ENCODE measurements at regions not wholly inside any gene's neighbourhood (a gene's known extent, or its start where the extent isn't known, plus 50 kb on each side); places are given as distances from the start of the nearest gene placed in this dataset.

DNA sequence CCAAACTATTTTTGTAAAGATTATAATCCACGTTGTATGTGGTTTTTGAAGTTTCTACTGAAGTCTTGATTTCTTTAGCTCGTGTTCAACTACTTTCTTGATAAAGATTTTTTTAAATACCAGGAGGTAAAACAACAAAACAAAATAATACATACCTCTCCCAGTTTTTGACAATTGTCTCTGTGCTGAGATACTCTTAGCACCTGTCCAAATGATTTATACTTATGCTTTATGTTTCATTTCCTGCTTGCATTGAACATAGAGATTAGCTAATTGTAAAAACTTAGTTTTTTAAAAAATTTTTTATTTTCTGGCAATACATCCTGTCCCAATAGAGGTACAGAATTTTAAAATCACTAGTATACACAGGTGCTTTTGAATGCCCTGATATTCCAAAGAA, 506.9 kb upstream of the ADGRB3 start (continued):
- TF ChIP-seq, protein P1, sequence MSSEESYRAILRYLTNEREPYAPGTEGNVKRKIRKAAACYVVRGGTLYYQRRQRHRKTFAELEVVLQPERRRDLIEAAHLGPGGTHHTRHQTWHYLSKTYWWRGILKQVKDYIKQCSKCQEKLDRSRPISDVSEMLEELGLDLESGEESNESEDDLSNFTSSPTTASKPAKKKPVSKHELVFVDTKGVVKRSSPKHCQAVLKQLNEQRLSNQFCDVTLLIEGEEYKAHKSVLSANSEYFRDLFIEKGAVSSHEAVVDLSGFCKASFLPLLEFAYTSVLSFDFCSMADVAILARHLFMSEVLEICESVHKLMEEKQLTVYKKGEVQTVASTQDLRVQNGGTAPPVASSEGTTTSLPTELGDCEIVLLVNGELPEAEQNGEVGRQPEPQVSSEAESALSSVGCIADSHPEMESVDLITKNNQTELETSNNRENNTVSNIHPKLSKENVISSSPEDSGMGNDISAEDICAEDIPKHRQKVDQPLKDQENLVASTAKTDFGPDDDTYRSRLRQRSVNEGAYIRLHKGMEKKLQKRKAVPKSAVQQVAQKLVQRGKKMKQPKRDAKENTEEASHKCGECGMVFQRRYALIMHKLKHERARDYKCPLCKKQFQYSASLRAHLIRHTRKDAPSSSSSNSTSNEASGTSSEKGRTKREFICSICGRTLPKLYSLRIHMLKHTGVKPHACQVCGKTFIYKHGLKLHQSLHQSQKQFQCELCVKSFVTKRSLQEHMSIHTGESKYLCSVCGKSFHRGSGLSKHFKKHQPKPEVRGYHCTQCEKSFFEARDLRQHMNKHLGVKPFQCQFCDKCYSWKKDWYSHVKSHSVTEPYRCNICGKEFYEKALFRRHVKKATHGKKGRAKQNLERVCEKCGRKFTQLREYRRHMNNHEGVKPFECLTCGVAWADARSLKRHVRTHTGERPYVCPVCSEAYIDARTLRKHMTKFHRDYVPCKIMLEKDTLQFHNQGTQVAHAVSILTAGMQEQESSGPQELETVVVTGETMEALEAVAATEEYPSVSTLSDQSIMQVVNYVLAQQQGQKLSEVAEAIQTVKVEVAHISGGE (CRISPR knock-in tag; IDR thresholded peaks at IDR 0.05), result no peak
- TF ChIP-seq, protein P2, sequence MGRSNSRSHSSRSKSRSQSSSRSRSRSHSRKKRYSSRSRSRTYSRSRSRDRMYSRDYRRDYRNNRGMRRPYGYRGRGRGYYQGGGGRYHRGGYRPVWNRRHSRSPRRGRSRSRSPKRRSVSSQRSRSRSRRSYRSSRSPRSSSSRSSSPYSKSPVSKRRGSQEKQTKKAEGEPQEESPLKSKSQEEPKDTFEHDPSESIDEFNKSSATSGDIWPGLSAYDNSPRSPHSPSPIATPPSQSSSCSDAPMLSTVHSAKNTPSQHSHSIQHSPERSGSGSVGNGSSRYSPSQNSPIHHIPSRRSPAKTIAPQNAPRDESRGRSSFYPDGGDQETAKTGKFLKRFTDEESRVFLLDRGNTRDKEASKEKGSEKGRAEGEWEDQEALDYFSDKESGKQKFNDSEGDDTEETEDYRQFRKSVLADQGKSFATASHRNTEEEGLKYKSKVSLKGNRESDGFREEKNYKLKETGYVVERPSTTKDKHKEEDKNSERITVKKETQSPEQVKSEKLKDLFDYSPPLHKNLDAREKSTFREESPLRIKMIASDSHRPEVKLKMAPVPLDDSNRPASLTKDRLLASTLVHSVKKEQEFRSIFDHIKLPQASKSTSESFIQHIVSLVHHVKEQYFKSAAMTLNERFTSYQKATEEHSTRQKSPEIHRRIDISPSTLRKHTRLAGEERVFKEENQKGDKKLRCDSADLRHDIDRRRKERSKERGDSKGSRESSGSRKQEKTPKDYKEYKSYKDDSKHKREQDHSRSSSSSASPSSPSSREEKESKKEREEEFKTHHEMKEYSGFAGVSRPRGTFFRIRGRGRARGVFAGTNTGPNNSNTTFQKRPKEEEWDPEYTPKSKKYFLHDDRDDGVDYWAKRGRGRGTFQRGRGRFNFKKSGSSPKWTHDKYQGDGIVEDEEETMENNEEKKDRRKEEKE (IDR thresholded peaks at IDR 0.05), result no peak

DNA sequence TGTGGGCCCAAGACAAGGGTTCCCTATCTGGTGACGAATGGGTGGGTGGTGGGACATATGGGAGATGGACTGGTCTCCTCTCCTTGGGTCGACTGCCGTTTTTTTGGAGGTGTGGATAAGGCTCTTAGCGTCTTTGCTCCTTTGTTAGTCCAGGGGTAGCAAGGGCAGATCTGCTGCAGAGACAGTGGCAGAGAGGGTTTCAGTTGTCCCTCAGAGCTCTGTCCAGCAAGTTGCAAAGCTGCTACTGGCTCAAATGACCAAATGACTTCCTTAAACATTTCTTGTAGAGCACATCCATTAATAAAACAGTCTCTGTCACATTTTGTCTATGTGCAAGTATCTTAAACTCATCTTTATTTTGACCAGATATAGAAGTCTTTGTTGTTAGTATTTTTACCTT, 508.0 kb upstream of the ADGRB3 start:
- ChIA-PET POLR2A (no interaction called here), CTCF (interaction anchor here (0.7 to 1.3 kb wide), 2 partner anchors 29 to 551 kb away, joined by 3 read pairs; no protein-coding TSS in a partner anchor), RAD21 (ENCODE audit: unreplicated experiment) (interaction anchor here (1.2 to 2.8 kb wide), 4 partner anchors 14 to 194 kb away, joined by 3 to 13 read pairs (median 4); no protein-coding TSS in a partner anchor), SMC1A (ENCODE audit: uncharacterized antibody, unreplicated experiment) (interaction anchor here (0.7 to 3.0 kb wide), 10 partner anchors 9 to 854 kb away, joined by 3 to 9 read pairs (median 4); no protein-coding TSS in a partner anchor)
- Histone ChIP-seq H3K79me2 (ENCODE audit: control insufficient read depth, insufficient read depth, low read length) (no peaks in the 10 kb centered on the region), H2AFZ (ENCODE audit: control insufficient read depth, low read depth, low read length) (no peak overlapping the region), H3K36me3 (ENCODE audit: control insufficient read depth in 2 of 2, insufficient read depth in 2 of 2, low read length in 1 of 2) (no peaks in the 10 kb centered on the region), H3K4me2 (ENCODE audit: control insufficient read depth, insufficient read depth) (no peak overlapping the region), H3K9me3 (replicated peaks; ENCODE audit: control insufficient read depth, insufficient read depth, low read length) (peaks cover 3% of the 10 kb centered on the region; the same call in 1 of the 3 replicates), H3K4me3 (no peak overlapping the region), H3K27ac (ENCODE audit: control insufficient read depth, insufficient read depth) (no peak overlapping the region), H3K9ac (ENCODE audit: control insufficient read depth, insufficient read depth, low read length) (no peak overlapping the region), H3K4me1 (ENCODE audit: control insufficient read depth, insufficient read depth, low read length) (no peaks in the 10 kb centered on the region), H3K27me3 (replicated peaks in 1 of 2; ENCODE audit: control insufficient read depth in 2 of 2, insufficient read depth in 2 of 2, low read length in 1 of 2) (no peaks in the 10 kb centered on the region), H4K20me1 (ENCODE audit: control insufficient read depth, insufficient read depth) (no peaks in the 10 kb centered on the region)
- ATAC-seq, result peak; percentile 44
- intact Hi-C loops (cut with micrococcal nuclease; ENCODE audit: unreplicated experiment), result loop anchor here (2.0 kb wide), 1 partner anchor 32 kb away; no protein-coding TSS in a partner anchor
- in situ Hi-C loops (cut with MboI), result no loop called here
- FAIRE-seq, result no peak
- 41% methylated on average over 4 of the region's 4 CpGs for WGBS (ENCODE audit: insufficient coverage, insufficient replicate concordance, low lambda C conversion rate, missing lambda C conversion rate)
- TF ChIP-seq, protein P3, sequence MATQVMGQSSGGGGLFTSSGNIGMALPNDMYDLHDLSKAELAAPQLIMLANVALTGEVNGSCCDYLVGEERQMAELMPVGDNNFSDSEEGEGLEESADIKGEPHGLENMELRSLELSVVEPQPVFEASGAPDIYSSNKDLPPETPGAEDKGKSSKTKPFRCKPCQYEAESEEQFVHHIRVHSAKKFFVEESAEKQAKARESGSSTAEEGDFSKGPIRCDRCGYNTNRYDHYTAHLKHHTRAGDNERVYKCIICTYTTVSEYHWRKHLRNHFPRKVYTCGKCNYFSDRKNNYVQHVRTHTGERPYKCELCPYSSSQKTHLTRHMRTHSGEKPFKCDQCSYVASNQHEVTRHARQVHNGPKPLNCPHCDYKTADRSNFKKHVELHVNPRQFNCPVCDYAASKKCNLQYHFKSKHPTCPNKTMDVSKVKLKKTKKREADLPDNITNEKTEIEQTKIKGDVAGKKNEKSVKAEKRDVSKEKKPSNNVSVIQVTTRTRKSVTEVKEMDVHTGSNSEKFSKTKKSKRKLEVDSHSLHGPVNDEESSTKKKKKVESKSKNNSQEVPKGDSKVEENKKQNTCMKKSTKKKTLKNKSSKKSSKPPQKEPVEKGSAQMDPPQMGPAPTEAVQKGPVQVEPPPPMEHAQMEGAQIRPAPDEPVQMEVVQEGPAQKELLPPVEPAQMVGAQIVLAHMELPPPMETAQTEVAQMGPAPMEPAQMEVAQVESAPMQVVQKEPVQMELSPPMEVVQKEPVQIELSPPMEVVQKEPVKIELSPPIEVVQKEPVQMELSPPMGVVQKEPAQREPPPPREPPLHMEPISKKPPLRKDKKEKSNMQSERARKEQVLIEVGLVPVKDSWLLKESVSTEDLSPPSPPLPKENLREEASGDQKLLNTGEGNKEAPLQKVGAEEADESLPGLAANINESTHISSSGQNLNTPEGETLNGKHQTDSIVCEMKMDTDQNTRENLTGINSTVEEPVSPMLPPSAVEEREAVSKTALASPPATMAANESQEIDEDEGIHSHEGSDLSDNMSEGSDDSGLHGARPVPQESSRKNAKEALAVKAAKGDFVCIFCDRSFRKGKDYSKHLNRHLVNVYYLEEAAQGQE (IDR thresholded peaks at IDR 0.05; ENCODE audit: low read depth, low read length), result peak; percentile 25; the same call in 1 of the 2 replicates
- no peak for TF ChIP-seq ZSCAN29 (IDR thresholded peaks at IDR 0.05)
- no TSS peak for BruUV-seq (replicated peaks)
- DNase-seq (ENCODE audit: low read depth, low spot score), result no peak
